Activated CD4-positive, alpha-beta memory T cell treated with anti-CD3 and anti-CD28 coated beads, Interleukin-2, amount 10 ng/mL, durations not matched to agents 7 days and 5 days (primary cell): ENCODE measurements at regions not wholly inside any gene's neighbourhood (a gene's known extent, or its start where the extent isn't known, plus 50 kb on each side); places are given as distances from the start of the nearest gene placed in this dataset.

Experiments
- CTCF ChIA-PET: fragments of 350-600 bp; sonication (Branson Sonifier 250); formaldehyde crosslinking; loops from one replicate; lab custom pipeline; 2021; ENCODE audit warnings: antibody characterized with exemption, inconsistent platforms; lab: Charles Lee
- POLR2A ChIA-PET: fragments of 350-600 bp; sonication (Branson Sonifier 250); formaldehyde crosslinking; loops from one replicate; lab custom pipeline; 2021; ENCODE audit warnings: antibody characterized with exemption; lab: Charles Lee
- DNase-seq: peaks from one replicate; pipeline ENCODE4 v3.0.0-alpha.2; 2020
- H3K27ac Mint-ChIP-seq: one replicate; pipeline ENCODE4 v1.8.0; 2021; ENCODE audit warnings: mild to moderate bottlenecking, mixed read lengths
- H3K27me3 Mint-ChIP-seq: one replicate; pipeline ENCODE4 v1.8.0; 2021; ENCODE audit warnings: mixed read lengths
- H3K36me3 Mint-ChIP-seq: one replicate; pipeline ENCODE4 v1.8.0; 2021; ENCODE audit warnings: low read depth, mixed read lengths
- H3K4me1 Mint-ChIP-seq: one replicate; pipeline ENCODE4 v1.8.0; 2021; ENCODE audit warnings: mixed read lengths
- H3K4me3 Mint-ChIP-seq: one replicate; pipeline ENCODE4 v1.8.0; 2021; ENCODE audit warnings: mild to moderate bottlenecking, mixed read lengths
- H3K9me3 Mint-ChIP-seq: one replicate; pipeline ENCODE4 v1.8.0; 2021; ENCODE audit warnings: mixed read lengths

GRCh38 chr4:58590722-58591121 is 1480.5 kb upstream of the IGFBP7 start:
- H3K27me3 Mint-ChIP-seq: no peaks in the 10 kb centered on the region
- peaks cover 7% of the 10 kb centered on the region for H3K9me3 Mint-ChIP-seq
- no peak for DNase-seq
- no peak overlapping the region for H3K27ac Mint-ChIP-seq
- CTCF ChIA-PET: no interaction called here
- H3K36me3 Mint-ChIP-seq: no peaks in the 10 kb centered on the region
- H3K4me1 Mint-ChIP-seq: no peaks in the 10 kb centered on the region
- POLR2A ChIA-PET: no interaction called here
- H3K4me3 Mint-ChIP-seq: no peak overlapping the region

DNA sequence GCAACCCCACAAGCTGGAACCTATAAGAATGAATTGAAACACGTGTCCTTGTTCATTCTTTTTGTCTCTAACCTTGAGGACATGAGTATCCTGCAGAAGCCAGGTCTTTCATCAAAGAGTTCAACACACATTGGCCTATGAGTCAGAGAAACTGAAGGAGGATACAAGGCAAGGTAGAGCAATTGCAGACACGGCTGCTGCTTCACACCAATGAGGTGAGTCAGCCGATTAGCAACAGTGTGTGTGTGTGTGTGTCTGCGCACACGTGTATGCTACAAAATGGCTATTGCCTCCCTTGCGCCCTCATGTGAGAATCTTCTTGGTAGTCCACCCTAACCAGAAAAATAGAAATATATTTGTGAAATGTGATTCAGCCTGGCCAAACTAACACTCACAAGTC is 1477.7 kb upstream of the IGFBP7 start:
- ChIA-PET POLR2A (no interaction called here), CTCF (no interaction called here)
- Mint-ChIP-seq H3K27me3 (no peaks in the 10 kb centered on the region), H3K9me3 (peaks cover 6% of the 10 kb centered on the region), H3K4me3 (no peak overlapping the region), H3K4me1 (no peaks in the 10 kb centered on the region), H3K36me3 (no peaks in the 10 kb centered on the region), H3K27ac (no peak overlapping the region)
- no peak for DNase-seq

GRCh38 chr4:58566260-58566659 is 1456.1 kb upstream of the IGFBP7 start:
- no peaks in the 10 kb centered on the region for H3K36me3 Mint-ChIP-seq
- CTCF ChIA-PET: no interaction called here
- H3K9me3 Mint-ChIP-seq: no peaks in the 10 kb centered on the region
- no peak overlapping the region for H3K27ac Mint-ChIP-seq
- POLR2A ChIA-PET: no interaction called here
- no peak overlapping the region for H3K4me3 Mint-ChIP-seq
- no peaks in the 10 kb centered on the region for H3K27me3 Mint-ChIP-seq
- H3K4me1 Mint-ChIP-seq: no peaks in the 10 kb centered on the region
- no peak for DNase-seq

GRCh38 chr4:58564695-58565475 is 1454.7 kb upstream of the IGFBP7 start:
- Mint-ChIP-seq H3K9me3 (peaks cover 4% of the 10 kb centered on the region), H3K36me3 (no peaks in the 10 kb centered on the region), H3K27me3 (no peaks in the 10 kb centered on the region), H3K4me3 (no peak overlapping the region), H3K27ac (no peak overlapping the region), H3K4me1 (no peaks in the 10 kb centered on the region)
- POLR2A ChIA-PET: no interaction called here
- CTCF ChIA-PET: no interaction called here
- DNase-seq: no peak

GRCh38 chr4:58561170-58561569 is 1451.0 kb upstream of the IGFBP7 start:
- ChIA-PET CTCF (no interaction called here), POLR2A (no interaction called here)
- H3K4me3 Mint-ChIP-seq: no peak overlapping the region

GRCh38 chr4:58560736-58561135 is 1450.6 kb upstream of the IGFBP7 start:
- Mint-ChIP-seq H3K4me3 (no peak overlapping the region), H3K27ac (no peak overlapping the region), H3K9me3 (peaks cover 4% of the 10 kb centered on the region), H3K27me3 (no peaks in the 10 kb centered on the region), H3K4me1 (no peaks in the 10 kb centered on the region), H3K36me3 (no peaks in the 10 kb centered on the region)
- CTCF ChIA-PET: no interaction called here
- POLR2A ChIA-PET: no interaction called here
- no peak for DNase-seq

More at GRCh38 chr4:58561170-58561569, 1451.0 kb upstream of the IGFBP7 start:
- Mint-ChIP-seq H3K27me3 (no peaks in the 10 kb centered on the region), H3K4me1 (no peaks in the 10 kb centered on the region), H3K36me3 (no peaks in the 10 kb centered on the region), H3K27ac (no peak overlapping the region), H3K9me3 (peaks cover 4% of the 10 kb centered on the region)
- DNase-seq: no peak

- no peak for DNase-seq
- CTCF ChIA-PET: no interaction called here
- Mint-ChIP-seq H3K9me3 (peaks cover 3% of the 10 kb centered on the region), H3K27ac (no peak overlapping the region), H3K4me3 (no peak overlapping the region), H3K27me3 (no peaks in the 10 kb centered on the region), H3K36me3 (no peaks in the 10 kb centered on the region), H3K4me1 (no peaks in the 10 kb centered on the region)
- POLR2A ChIA-PET: no interaction called here
Measured at GRCh38 chr4:58553679-58554078, 1443.5 kb upstream of the IGFBP7 start.

- no peaks in the 10 kb centered on the region for H3K4me1 Mint-ChIP-seq
- H3K36me3 Mint-ChIP-seq: no peaks in the 10 kb centered on the region
- no peak overlapping the region for H3K4me3 Mint-ChIP-seq
- peaks cover 3% of the 10 kb centered on the region for H3K9me3 Mint-ChIP-seq
- ChIA-PET CTCF (no interaction called here), POLR2A (no interaction called here)
- DNase-seq: no peak
- no peaks in the 10 kb centered on the region for H3K27me3 Mint-ChIP-seq
- no peak overlapping the region for H3K27ac Mint-ChIP-seq
Measured at GRCh38 chr4:58553031-58553430, 1442.8 kb upstream of the IGFBP7 start.

DNA sequence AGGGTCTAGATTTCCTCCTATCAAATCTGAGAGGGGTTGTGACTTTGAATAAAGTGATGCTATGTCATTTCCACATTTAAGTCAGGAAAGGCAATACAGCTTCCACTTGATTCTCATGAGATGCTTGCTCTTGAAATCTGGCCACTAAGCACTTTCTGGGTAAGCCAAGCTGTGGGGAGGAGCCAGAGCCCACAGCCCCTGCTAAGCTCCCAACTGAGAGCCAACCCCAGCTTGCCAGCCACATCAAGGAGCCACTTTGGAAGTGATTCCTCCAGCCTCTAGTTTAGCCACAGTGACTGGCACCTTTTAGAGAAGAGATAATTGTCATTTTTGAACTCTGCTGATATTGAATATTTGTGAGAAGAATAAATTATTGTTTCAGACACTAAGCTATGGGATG is 1441.5 kb upstream of the IGFBP7 start:
- CTCF ChIA-PET: no interaction called here
- POLR2A ChIA-PET: no interaction called here
- peaks cover 3% of the 10 kb centered on the region for H3K9me3 Mint-ChIP-seq
- no peak overlapping the region for H3K4me3 Mint-ChIP-seq
- no peak overlapping the region for H3K27ac Mint-ChIP-seq
- no peak for DNase-seq
- H3K27me3 Mint-ChIP-seq: no peaks in the 10 kb centered on the region
- H3K36me3 Mint-ChIP-seq: no peaks in the 10 kb centered on the region
- H3K4me1 Mint-ChIP-seq: no peaks in the 10 kb centered on the region

GRCh38 chr4:58543465-58543864 is 1433.3 kb upstream of the IGFBP7 start:
- Mint-ChIP-seq H3K9me3 (peaks cover 5% of the 10 kb centered on the region), H3K27ac (no peak overlapping the region), H3K4me3 (no peak overlapping the region), H3K4me1 (no peaks in the 10 kb centered on the region), H3K27me3 (no peaks in the 10 kb centered on the region), H3K36me3 (no peaks in the 10 kb centered on the region)
- POLR2A ChIA-PET: no interaction called here
- no peak for DNase-seq
- CTCF ChIA-PET: no interaction called here

- no peak for DNase-seq
- Mint-ChIP-seq H3K27me3 (no peaks in the 10 kb centered on the region), H3K36me3 (no peaks in the 10 kb centered on the region), H3K27ac (no peak overlapping the region), H3K4me1 (no peaks in the 10 kb centered on the region), H3K9me3 (peaks cover 5% of the 10 kb centered on the region), H3K4me3 (no peak overlapping the region)
- ChIA-PET CTCF (no interaction called here), POLR2A (no interaction called here)
Measured at GRCh38 chr4:58541926-58542325, 1431.7 kb upstream of the IGFBP7 start.

DNA sequence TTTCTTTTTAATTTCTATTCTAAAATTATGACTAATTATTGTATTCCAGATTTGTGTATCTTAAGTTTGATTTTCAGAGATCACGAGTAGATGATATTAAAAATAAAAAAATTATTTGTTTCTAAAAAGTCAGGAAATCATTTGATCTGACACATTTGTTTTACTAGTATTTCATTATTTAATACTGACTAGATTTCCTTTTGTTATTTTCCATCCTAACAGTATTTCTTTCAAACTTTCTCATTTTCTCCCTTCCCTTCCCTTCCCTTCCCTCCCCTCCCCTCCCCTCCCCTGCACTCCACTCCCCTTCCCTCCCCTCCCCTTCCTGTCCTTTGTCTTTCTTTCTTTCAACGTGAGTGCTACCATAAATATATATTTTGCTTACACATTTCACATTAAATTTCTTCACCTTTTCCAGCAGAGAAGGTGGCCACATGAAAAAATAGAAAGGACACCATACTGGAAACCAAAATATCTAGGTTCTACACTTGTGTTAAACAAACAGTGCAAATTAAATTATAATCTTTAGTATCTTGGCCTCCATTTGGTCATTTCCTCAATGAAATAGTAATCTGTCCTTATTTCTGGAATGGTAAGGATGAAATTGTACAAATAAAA is 1412.7 kb upstream of the IGFBP7 start:
- Mint-ChIP-seq H3K36me3 (no peaks in the 10 kb centered on the region), H3K9me3 (peaks cover 8% of the 10 kb centered on the region), H3K4me3 (no peak overlapping the region), H3K4me1 (no peaks in the 10 kb centered on the region), H3K27me3 (no peaks in the 10 kb centered on the region), H3K27ac (no peak overlapping the region)
- no peak for DNase-seq
- ChIA-PET POLR2A (no interaction called here), CTCF (no interaction called here)

DNA sequence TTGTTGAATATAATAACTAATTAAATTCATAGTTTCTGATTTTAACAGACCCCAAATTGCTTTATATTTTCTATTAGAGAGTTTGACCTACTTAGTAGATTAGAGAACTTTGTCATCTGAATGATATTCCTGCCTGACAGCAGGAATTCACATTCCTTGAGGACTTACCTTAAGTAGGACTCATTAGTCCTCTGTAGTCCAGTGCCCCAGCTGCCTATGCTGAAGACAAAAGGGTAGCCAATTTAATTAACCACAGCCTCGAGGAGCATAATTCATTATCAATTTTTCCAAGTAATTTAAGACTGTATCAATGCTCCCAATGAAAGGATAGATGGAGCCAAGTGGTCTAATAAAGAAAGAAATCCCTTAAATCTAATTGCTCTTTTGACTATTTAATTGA is 1405.0 kb upstream of the IGFBP7 start:
- no peak for DNase-seq
- no peak overlapping the region for H3K27ac Mint-ChIP-seq
- no peaks in the 10 kb centered on the region for H3K27me3 Mint-ChIP-seq
- H3K36me3 Mint-ChIP-seq: no peaks in the 10 kb centered on the region
- H3K9me3 Mint-ChIP-seq: peaks cover 5% of the 10 kb centered on the region
- no peak overlapping the region for H3K4me3 Mint-ChIP-seq
- CTCF ChIA-PET: no interaction called here
- POLR2A ChIA-PET: no interaction called here
- H3K4me1 Mint-ChIP-seq: no peaks in the 10 kb centered on the region

DNA sequence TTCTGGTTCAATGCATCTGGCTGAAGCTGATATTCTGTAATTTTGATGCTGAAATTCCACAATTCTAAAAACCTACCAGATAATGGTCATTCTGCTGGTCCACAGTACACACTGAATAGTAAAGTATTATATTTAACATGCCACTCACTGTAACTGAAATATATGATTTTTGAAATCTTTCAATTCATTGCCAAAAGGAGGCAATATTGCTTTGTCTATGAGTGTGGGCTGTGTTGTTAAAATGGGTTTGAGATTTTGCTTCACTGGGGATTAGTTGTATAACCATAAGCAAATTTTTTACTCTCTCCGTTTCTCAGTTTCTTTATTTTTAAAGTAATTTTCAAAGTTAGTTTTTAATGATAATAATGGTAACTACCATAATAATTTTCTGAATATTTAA is 1404.1 kb upstream of the IGFBP7 start:
- peaks cover under 1% of the 10 kb centered on the region for H3K9me3 Mint-ChIP-seq
- H3K4me3 Mint-ChIP-seq: no peak overlapping the region
- POLR2A ChIA-PET: no interaction called here
- no peaks in the 10 kb centered on the region for H3K27me3 Mint-ChIP-seq
- H3K27ac Mint-ChIP-seq: no peak overlapping the region
- no peaks in the 10 kb centered on the region for H3K4me1 Mint-ChIP-seq
- DNase-seq: no peak
- CTCF ChIA-PET: no interaction called here
- H3K36me3 Mint-ChIP-seq: no peaks in the 10 kb centered on the region
